ENCODE measurements at regions not wholly inside any gene's neighbourhood (a gene's known extent, or its start where the extent isn't known, plus 50 kb on each side); places are given as distances from the start of the nearest gene placed in this dataset.

DNA sequence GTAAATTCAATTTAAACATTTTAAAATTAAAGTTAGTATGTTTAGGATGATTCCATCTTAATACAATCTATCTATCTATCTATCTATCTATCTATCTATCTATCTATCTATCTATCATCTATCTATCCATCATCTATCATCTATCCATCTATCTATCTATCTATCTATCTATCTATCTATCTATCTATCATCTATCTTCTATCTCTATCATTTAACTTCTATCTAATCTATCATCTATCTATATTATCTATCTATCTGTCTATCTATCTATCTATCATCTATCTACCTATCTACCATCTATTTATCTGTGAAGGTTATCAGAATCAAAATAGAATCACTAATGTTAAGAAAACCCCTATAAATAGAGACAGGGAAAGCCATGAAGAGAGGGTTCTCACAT is 78.3 kb downstream of the RAMP3 start:
- TF ChIP-seq TAF1 (IDR thresholded peaks at IDR 0.05; ENCODE audit: low read depth) (no peak), RAD21 (IDR thresholded peaks at IDR 0.05; ENCODE audit: low read depth) (no peak), EP300 (IDR thresholded peaks at IDR 0.05; ENCODE audit: borderline replicate concordance) (no peak), YY1 (IDR thresholded peaks at IDR 0.05; ENCODE audit: low read depth) (no peak), ZBTB7A (IDR thresholded peaks at IDR 0.05; ENCODE audit: low read depth) (no peak), EGR1 (IDR thresholded peaks at IDR 0.05) (no peak), NFIC (IDR thresholded peaks at IDR 0.05) (no peak), FOXM1 (IDR thresholded peaks at IDR 0.05; ENCODE audit: borderline replicate concordance, low read depth) (no peak)
- TF ChIP-seq, protein P1, sequence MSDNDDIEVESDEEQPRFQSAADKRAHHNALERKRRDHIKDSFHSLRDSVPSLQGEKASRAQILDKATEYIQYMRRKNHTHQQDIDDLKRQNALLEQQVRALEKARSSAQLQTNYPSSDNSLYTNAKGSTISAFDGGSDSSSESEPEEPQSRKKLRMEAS (IDR thresholded peaks at IDR 0.05): no peak
- TF ChIP-seq, protein P2, sequence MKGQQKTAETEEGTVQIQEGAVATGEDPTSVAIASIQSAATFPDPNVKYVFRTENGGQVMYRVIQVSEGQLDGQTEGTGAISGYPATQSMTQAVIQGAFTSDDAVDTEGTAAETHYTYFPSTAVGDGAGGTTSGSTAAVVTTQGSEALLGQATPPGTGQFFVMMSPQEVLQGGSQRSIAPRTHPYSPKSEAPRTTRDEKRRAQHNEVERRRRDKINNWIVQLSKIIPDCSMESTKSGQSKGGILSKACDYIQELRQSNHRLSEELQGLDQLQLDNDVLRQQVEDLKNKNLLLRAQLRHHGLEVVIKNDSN (IDR thresholded peaks at IDR 0.05): no peak

Data from Ishikawa (cell line).